Hepatocyte (in vitro differentiated cells): ENCODE measurements at regions not wholly inside any gene's neighbourhood (a gene's known extent, or its start where the extent isn't known, plus 50 kb on each side); places are given as distances from the start of the nearest gene placed in this dataset.

Source experiments
- EZH2phosphoT487 ChIP-seq: fragments of 200-600 bp; sonication (generic); IDR thresholded peaks from one replicate; pipeline ENCODE4 v1.6.1; 2018; ENCODE audit warnings: antibody characterized with exemption, mild to moderate bottlenecking, low read depth, moderate library complexity; ENCODE audit not compliant: unreplicated experiment, severe bottlenecking
- TF ChIP-seq, protein P1 (sequence below): fragments of 200-600 bp; sonication (generic); IDR thresholded peaks from 2 replicates; pipeline ENCODE4 v1.5.1; 2016; ENCODE audit warnings: antibody characterized with exemption, mild to moderate bottlenecking; ENCODE audit not compliant: poor library complexity

DNA sequence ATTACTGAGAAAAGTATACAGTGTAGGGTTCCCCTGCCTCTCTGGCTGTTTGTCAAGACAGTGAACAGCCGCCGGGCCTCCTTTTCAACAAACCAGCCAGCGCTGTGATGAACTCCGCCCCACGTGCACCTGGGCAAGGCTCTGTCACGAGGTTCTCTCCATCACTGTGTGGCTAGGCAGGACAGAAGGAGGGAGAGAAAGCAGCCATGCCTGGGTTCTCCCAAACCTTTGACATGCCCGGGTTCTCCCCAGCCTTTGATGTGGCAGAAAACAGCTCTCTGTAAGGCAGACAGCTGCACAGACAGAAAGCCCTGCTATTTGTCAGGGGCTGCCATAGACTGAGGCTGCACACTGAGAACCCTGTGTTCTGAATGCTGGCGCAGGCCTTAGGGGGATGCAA lies 101.4 kb upstream of the TRPM1 start:
- TF ChIP-seq, protein P1, sequence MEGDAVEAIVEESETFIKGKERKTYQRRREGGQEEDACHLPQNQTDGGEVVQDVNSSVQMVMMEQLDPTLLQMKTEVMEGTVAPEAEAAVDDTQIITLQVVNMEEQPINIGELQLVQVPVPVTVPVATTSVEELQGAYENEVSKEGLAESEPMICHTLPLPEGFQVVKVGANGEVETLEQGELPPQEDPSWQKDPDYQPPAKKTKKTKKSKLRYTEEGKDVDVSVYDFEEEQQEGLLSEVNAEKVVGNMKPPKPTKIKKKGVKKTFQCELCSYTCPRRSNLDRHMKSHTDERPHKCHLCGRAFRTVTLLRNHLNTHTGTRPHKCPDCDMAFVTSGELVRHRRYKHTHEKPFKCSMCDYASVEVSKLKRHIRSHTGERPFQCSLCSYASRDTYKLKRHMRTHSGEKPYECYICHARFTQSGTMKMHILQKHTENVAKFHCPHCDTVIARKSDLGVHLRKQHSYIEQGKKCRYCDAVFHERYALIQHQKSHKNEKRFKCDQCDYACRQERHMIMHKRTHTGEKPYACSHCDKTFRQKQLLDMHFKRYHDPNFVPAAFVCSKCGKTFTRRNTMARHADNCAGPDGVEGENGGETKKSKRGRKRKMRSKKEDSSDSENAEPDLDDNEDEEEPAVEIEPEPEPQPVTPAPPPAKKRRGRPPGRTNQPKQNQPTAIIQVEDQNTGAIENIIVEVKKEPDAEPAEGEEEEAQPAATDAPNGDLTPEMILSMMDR, result no peak
- TF ChIP-seq EZH2phosphoT487, result no peak
